Neuronal stem cell (in vitro differentiated cells): ENCODE measurements at regions not wholly inside any gene's neighbourhood (a gene's known extent, or its start where the extent isn't known, plus 50 kb on each side); places are given as distances from the start of the nearest gene placed in this dataset.
A peak's percentile ranks its signal among the peaks of the same experiment; 100 is the strongest.

Experiments used
- DNase-seq: peaks from one replicate; pipeline ENCODE4 v3.0.0-alpha.2; 2013; ENCODE audit warnings: low spot score
- H2AFZ ChIP-seq: one replicate; pipeline ENCODE4 v1.6.1; 2013; ENCODE audit warnings: mild to moderate bottlenecking, low read length, inconsistent platforms
- H2AK5ac ChIP-seq: 2 replicates; pipeline ENCODE4 v1.6.1; 2013; ENCODE audit warnings: low read depth, mild to moderate bottlenecking, inconsistent platforms, low read length, moderate library complexity, mixed read lengths
- H2BK120ac ChIP-seq: 2 replicates; pipeline ENCODE4 v1.6.1; 2013; ENCODE audit warnings: low read depth, mild to moderate bottlenecking, inconsistent platforms, low read length, moderate library complexity, mixed read lengths
- H2BK12ac ChIP-seq: one replicate; pipeline ENCODE4 v1.6.1; 2013; ENCODE audit warnings: low read length, inconsistent platforms
- H2BK15ac ChIP-seq: 2 replicates; pipeline ENCODE4 v1.6.1; 2013; ENCODE audit warnings: mild to moderate bottlenecking, low read length, inconsistent platforms, mixed read lengths
- H2BK5ac ChIP-seq: one replicate; pipeline ENCODE4 v1.6.1; 2013; ENCODE audit warnings: inconsistent platforms, mild to moderate bottlenecking, low read length, moderate library complexity
- H3K14ac ChIP-seq: one replicate; pipeline ENCODE4 v1.6.1; 2013; ENCODE audit warnings: low read length, inconsistent platforms
- H3K18ac ChIP-seq: 2 replicates; pipeline ENCODE4 v1.6.1; 2013; ENCODE audit warnings: low read length, inconsistent platforms
- H3K23ac ChIP-seq: 2 replicates; pipeline ENCODE4 v1.6.1; 2013; ENCODE audit warnings: low read depth, mild to moderate bottlenecking, mixed read lengths, low read length, inconsistent platforms; ENCODE audit not compliant: poor library complexity
- H3K27ac ChIP-seq: replicated peaks from 3 replicates; pipeline ENCODE4 v1.5.1; 2013; ENCODE audit warnings: low read length, inconsistent platforms
- H3K27me3 ChIP-seq, 3 experiments: 2 replicates each; pipeline ENCODE4 v1.6.1; 2013; ENCODE audit warnings: low read length in 3 of 3, mild to moderate bottlenecking in 2 of 3, inconsistent platforms in 1 of 3, low read depth in 1 of 3, mixed read lengths in 1 of 3, moderate library complexity in 1 of 3; ENCODE audit not compliant: control insufficient read depth in 3 of 3, insufficient read depth in 3 of 3
- H3K36me3 ChIP-seq, 2 donors: replicated peaks in 1 of 2; 2 replicates each; pipeline ENCODE4 v1.6.1; 2013; ENCODE audit warnings: low read length in 2 of 2; ENCODE audit not compliant: control insufficient read depth in 2 of 2, insufficient read depth in 2 of 2
- H3K4ac ChIP-seq: 2 replicates; pipeline ENCODE4 v1.6.1; 2013; ENCODE audit warnings: inconsistent platforms, mild to moderate bottlenecking, low read length, moderate library complexity
- H3K4me1 ChIP-seq, 2 donors: 1 replicate in 1 of 2; 2 replicates in 1 of 2; pipeline ENCODE4 v1.6.1; 2013; ENCODE audit warnings: low read length in 2 of 2, low read depth in 1 of 2; ENCODE audit not compliant: control insufficient read depth in 2 of 2, insufficient read depth in 1 of 2
- H3K4me2 ChIP-seq: one replicate; pipeline ENCODE4 v1.6.1; 2013; ENCODE audit warnings: mild to moderate bottlenecking, low read length, inconsistent platforms; ENCODE audit not compliant: insufficient read depth, poor library complexity, severe bottlenecking
- H3K4me3 ChIP-seq, 2 donors: 2 replicates each; pipeline ENCODE4 v1.5.1; 2013; ENCODE audit warnings: low read length in 2 of 2, mild to moderate bottlenecking in 2 of 2, inconsistent platforms in 1 of 2, moderate library complexity in 1 of 2
- H3K79me1 ChIP-seq: one replicate; pipeline ENCODE4 v1.6.1; 2013; ENCODE audit warnings: low read depth, mild to moderate bottlenecking, inconsistent platforms, low read length, moderate library complexity
- H3K9ac ChIP-seq: one replicate; pipeline ENCODE4 v1.6.1; 2013; ENCODE audit warnings: mild to moderate bottlenecking, low read depth, low read length, inconsistent platforms; ENCODE audit not compliant: poor library complexity
- H3K9me3 ChIP-seq, 2 donors: replicated peaks in 1 of 2; 2 replicates each; pipeline versions ENCODE3 to v1.6.1; 2013; ENCODE audit warnings: low read length in 2 of 2, mild to moderate bottlenecking in 2 of 2, inconsistent platforms in 1 of 2, low read depth in 1 of 2, mixed read lengths in 1 of 2, moderate library complexity in 1 of 2; ENCODE audit not compliant: control insufficient read depth in 2 of 2, insufficient read depth in 1 of 2
- H4K8ac ChIP-seq: one replicate; pipeline ENCODE4 v1.6.1; 2013; ENCODE audit warnings: low read depth, mild to moderate bottlenecking, inconsistent platforms, low read length, moderate library complexity
- H4K91ac ChIP-seq: one replicate; pipeline ENCODE4 v1.6.1; 2013; ENCODE audit warnings: low read length, low read depth, mild to moderate bottlenecking, inconsistent platforms; ENCODE audit not compliant: poor library complexity
- WGBS, 2 donors: extraction: QIAGEN DNeasy Blood & Tissue Kit; methylation state at CpG; one replicate each; pipeline ENCODE4 v1.1.7; 2013; ENCODE audit warnings: missing lambda C conversion rate in 2 of 2, mixed read lengths in 1 of 2; ENCODE audit not compliant: insufficient read length in 2 of 2, insufficient replicate concordance in 1 of 2; ENCODE audit errors: extremely low coverage in 2 of 2; 5-methylcytosine and 5-hydroxymethylcytosine counted together

DNA sequence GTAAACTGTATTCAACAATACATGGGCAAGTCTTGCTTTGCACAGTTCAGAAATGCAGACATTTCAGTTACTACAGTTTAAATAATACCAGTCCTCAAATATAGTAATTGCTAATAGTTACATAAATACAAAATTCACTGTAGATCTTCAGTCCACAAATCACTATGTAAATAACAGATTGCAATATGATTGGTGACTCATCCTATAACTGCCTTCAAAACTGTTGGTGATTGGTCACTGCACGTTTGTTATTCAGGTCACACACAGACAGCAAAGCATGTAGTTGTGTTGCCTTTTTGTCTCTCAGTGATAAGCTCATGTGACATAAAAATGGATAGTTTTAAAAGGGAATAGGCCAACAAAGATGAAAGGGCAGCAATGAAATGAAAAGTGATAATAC is 186.5 kb upstream of the CTTNBP2NL start:
- H2BK12ac ChIP-seq, result no peak overlapping the region
- no peak overlapping the region for H3K23ac ChIP-seq
- H2BK5ac ChIP-seq, result no peak overlapping the region
- H3K9me3 ChIP-seq, result peaks cover 0 to 5% of the 10 kb centered on the region in 2 donors
- WGBS, 2 donors, result no CpG with 5 or more reads among the region's 1 CpG
- H3K14ac ChIP-seq, result no peak overlapping the region
- H2AK5ac ChIP-seq, result no peak overlapping the region
- H3K4ac ChIP-seq, result no peak overlapping the region
- H3K27me3 ChIP-seq, result no peaks in the 10 kb centered on the region
- no peak overlapping the region for H3K4me3 ChIP-seq
- no peaks in the 10 kb centered on the region for H3K36me3 ChIP-seq
- no peak overlapping the region for H2AFZ ChIP-seq
- no peak for DNase-seq
- H2BK15ac ChIP-seq, result no peak overlapping the region
- no peaks in the 10 kb centered on the region for H3K79me1 ChIP-seq
- H4K8ac ChIP-seq, result no peak overlapping the region
- H3K27ac ChIP-seq, result no peak overlapping the region
- no peaks in the 10 kb centered on the region for H3K4me1 ChIP-seq
- no peak overlapping the region for H3K18ac ChIP-seq
- no peak overlapping the region for H2BK120ac ChIP-seq
- no peak overlapping the region for H4K91ac ChIP-seq
- H3K9ac ChIP-seq, result no peak overlapping the region
- no peak overlapping the region for H3K4me2 ChIP-seq

DNA sequence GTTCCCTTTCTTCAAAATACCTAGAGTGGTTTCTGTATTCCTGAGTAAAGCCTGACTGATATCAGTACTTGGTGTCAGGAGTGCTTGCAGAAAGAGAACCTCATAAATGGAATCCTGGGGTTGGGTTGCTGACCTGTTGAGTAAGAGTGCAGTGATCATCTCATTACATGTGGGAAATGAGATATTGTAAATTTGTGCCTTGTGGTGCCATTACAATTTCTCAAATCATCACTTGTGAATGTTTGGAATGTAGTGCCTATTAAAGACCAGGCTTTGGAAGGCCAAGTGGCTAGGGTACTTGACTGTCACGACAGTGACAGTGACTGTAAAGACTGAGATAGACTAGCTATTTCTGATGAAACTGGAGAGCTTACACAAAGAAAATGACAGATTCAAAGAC is 176.7 kb upstream of the CTTNBP2NL start:
- Histone ChIP-seq H3K27me3 (no peaks in the 10 kb centered on the region), H3K4ac (no peak overlapping the region), H2BK5ac (no peak overlapping the region), H3K9me3 (no peaks in the 10 kb centered on the region), H3K23ac (no peak overlapping the region), H4K91ac (no peak overlapping the region), H2BK12ac (no peak overlapping the region), H3K18ac (no peak overlapping the region), H2AK5ac (no peak overlapping the region), H2AFZ (no peak overlapping the region), H3K4me3 (no peak overlapping the region), H2BK120ac (no peak overlapping the region), H3K79me1 (no peaks in the 10 kb centered on the region), H3K14ac (no peak overlapping the region), H3K4me2 (no peak overlapping the region), H3K36me3 (no peaks in the 10 kb centered on the region), H3K27ac (no peak overlapping the region), H3K9ac (no peak overlapping the region), H2BK15ac (no peak overlapping the region), H4K8ac (no peak overlapping the region), H3K4me1 (peaks cover 0 to 2% of the 10 kb centered on the region in 2 donors)
- no CpG with 5 or more reads among the region's 1 CpG for WGBS, 2 donors
- no peak for DNase-seq

DNA sequence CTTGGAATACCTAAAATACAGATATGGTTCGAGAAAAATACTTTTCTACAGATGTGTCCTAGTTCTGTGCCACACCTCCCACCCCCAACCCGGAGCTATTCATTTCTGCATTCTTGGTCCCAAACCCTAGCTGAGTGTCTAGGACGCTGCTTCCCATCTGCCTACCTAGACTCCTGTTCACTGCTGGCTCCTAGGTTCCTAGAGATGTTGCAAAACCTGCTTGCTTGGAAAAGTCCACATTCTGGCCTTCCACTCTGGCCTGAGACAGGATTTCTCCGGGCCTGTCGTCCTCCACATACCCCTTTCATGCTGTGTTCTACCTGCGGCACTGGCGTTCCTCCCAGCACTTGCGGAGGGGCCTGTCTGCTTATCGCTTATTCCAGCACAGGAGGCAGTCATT is 165.8 kb upstream of the CTTNBP2NL start:
- H3K27me3 ChIP-seq, result no peaks in the 10 kb centered on the region
- no peak overlapping the region for H2BK5ac ChIP-seq
- H2AFZ ChIP-seq, result no peak overlapping the region
- H3K4me3 ChIP-seq, result no peak overlapping the region
- no peak overlapping the region for H2BK12ac ChIP-seq
- no peak overlapping the region for H4K91ac ChIP-seq
- no peak overlapping the region for H2BK15ac ChIP-seq
- no peaks in the 10 kb centered on the region for H3K36me3 ChIP-seq
- no peak overlapping the region for H3K4me2 ChIP-seq
- no peak overlapping the region for H2AK5ac ChIP-seq
- no peaks in the 10 kb centered on the region for H3K79me1 ChIP-seq
- no peak overlapping the region for H3K27ac ChIP-seq
- peak overlapping the region; percentile 1 for H3K18ac ChIP-seq
- peaks cover 0 to 2% of the 10 kb centered on the region in 2 donors for H3K9me3 ChIP-seq
- no CpG with 5 or more reads among the region's 9 CpGs for WGBS, 2 donors
- no peaks in the 10 kb centered on the region for H3K4me1 ChIP-seq
- H4K8ac ChIP-seq, result no peak overlapping the region
- DNase-seq, result no peak
- H3K9ac ChIP-seq, result no peak overlapping the region
- no peak overlapping the region for H3K23ac ChIP-seq
- no peak overlapping the region for H3K14ac ChIP-seq
- no peak overlapping the region for H2BK120ac ChIP-seq
- H3K4ac ChIP-seq, result no peak overlapping the region

DNA sequence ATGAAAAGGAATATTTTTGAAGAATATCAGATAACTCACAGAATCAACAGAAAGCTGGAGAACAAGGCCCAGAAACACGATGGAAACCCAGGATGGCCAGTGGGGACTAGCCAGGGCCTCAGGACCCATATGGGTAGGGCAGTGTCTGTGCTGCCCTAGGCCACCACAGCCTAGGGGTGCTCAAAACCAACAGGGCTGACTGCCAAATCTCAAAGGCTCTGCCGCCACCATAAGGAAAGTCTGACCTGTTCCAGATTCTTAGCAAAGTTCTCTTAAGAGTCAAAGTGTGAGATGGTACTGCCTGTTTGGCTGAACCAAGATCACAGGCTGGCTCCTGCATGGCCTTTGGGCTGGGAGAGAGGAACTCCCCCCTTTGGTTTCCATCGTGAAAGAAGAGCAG is 164.7 kb upstream of the CTTNBP2NL start:
- Histone ChIP-seq H3K14ac (no peak overlapping the region), H4K8ac (no peak overlapping the region), H2AK5ac (no peak overlapping the region), H3K4me3 (no peak overlapping the region), H4K91ac (no peak overlapping the region), H2BK120ac (no peak overlapping the region), H3K23ac (no peak overlapping the region), H2BK12ac (no peak overlapping the region), H3K27me3 (no peaks in the 10 kb centered on the region), H3K4ac (no peak overlapping the region), H3K4me1 (no peaks in the 10 kb centered on the region), H3K36me3 (no peaks in the 10 kb centered on the region), H3K79me1 (no peaks in the 10 kb centered on the region), H3K9ac (no peak overlapping the region), H3K18ac (no peak overlapping the region), H2AFZ (no peak overlapping the region), H2BK5ac (no peak overlapping the region), H3K4me2 (no peak overlapping the region), H3K9me3 (peaks cover 0 to 2% of the 10 kb centered on the region in 2 donors), H3K27ac (no peak overlapping the region), H2BK15ac (no peak overlapping the region)
- DNase-seq, result no peak
- WGBS, 2 donors, result no CpG with 5 or more reads among the region's 3 CpGs
